Myocyte (in vitro differentiated cells): ENCODE measurements at regions not wholly inside any gene's neighbourhood (a gene's known extent, or its start where the extent isn't known, plus 50 kb on each side); places are given as distances from the start of the nearest gene placed in this dataset.
"Not testable (repeated sequence)": the region's sequence is repeated elsewhere in the genome, so short reads cannot be mapped to it uniquely, and the experiment has no call there.

ENCODE experiments used
- DNase-seq: peaks from one replicate; pipeline ENCODE4 v3.0.0-alpha.2; 2012; ENCODE audit warnings: low read depth

DNA sequence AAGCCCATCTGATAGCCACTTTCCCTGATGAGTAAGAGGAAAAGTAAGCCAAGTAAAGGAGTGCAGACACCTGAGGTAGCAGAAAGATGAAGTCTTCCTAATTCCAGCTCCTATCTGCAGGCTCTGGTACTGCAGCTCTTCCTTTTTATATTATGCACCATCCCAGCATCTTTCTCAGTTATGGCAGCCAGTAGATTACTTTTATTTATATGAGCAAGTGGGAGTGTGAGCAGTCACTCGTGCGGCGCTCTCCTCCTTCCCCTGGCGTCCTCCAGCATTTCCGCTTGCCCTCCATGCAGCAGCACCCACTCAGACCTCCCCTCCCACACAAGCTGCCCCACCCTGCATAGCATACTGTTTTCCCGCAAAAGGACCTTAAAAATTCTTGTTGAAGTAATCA lies 465.9 kb upstream of the DPPA4 start:
- no peak for DNase-seq

DNA sequence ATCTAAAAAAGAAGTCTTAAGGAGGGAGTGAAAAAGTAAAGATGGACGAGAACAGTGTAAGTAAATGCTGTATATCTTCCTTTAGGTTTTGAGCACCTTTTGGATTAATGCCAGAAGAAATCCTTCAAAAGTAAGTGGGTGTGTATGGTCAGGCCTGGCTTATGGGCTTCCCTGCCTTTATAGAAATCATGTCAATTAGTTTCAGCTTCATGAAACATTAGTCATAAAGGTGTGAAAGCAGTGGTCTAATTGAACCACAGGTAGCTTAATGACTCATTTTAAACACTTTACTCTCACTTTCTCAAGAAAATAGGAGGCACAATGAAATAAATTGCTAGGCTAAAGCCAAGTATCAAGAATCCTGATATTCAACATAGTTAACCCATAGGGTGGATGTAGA lies 467.4 kb upstream of the DPPA4 start:
- no peak for DNase-seq

- peak; percentile 9 for DNase-seq
Measured at GRCh38 chr3:109806929-109807328, 469.6 kb upstream of the DPPA4 start.

GRCh38 chr3:109809513-109809912 lies 472.2 kb upstream of the DPPA4 start:
- DNase-seq = no peak

GRCh38 chr3:109818081-109818480 lies 480.7 kb upstream of the DPPA4 start:
- DNase-seq = no peak

DNA sequence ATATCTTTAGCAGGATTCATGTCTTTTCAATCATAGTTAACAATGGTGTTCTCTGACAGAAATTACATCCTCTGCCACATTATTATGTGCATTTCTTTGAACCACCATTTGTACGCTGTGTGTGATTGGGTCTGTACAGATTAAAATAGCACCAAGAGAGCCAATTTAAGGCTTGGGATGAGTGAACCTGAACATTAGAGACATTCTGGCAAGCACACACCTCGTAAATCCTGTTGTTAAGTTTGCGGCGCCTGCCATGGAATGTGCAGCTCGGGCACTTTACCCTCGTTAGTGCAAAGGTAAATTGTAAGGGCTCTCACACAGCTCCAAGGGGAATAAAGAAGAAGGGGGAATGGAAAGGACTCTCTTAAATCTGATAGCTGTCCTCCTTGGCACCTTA lies 482.4 kb upstream of the DPPA4 start:
- DNase-seq = no peak

DNA sequence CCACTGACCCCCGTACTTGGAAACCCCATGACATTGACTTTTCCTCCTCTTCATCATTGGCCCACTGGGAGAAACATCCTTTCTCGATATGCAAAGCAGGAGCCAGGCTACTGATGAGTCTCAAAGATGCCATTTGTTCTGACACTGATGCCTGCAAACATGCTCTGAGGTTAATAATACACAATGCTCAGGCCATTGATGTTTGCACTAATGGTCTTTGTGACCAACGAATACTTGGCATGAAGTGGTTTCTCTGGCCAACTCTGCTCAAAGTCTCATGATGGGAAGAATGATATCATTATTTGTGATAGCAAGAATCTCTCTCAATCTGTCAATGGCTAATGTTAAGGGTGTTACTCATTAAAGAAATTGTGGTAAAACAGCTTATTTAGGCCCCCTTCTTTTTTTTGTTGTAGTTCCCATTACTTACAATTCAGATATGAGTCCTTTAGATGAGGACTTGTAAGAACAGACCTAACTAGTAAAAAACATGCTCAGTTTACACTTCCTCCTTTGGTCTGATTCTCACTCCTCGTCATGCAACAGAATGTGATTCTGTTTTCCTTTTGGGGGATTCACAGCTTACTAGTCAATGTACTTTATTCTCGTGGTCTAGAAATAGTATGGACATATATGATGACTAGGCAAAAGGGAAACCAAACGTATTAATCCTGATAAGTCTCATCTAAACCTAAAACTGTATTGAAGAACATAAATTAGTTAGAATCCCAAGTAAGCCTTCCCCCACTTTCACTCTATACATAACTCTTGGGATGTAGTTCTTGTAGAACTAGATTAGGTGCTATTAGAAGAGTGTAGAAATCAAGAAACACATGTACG lies 488.8 kb upstream of the DPPA4 start:
- no peak for DNase-seq

- DNase-seq = no peak
Measured at GRCh38 chr3:109831403-109831802, 494.1 kb upstream of the DPPA4 start.

DNA sequence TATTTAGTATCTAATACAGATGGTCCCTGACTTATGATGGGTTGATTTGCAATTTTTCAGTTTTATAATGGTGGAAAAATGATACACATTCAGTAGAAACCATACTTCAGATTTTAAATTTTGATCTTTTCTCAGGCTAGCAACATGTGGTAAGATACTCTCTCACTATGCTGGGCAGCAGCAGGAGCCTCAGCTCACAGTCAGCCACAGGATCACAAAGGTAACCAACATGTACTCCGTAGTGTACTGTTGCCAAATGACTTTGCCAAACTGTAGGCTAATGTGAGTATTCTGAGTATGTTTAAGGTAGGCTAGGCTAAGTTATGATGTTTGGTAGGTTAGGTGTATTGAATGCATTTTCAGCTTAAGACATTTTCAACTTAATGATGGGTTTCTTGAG lies 498.6 kb upstream of the DPPA4 start:
- no peak for DNase-seq

- DNase-seq = no peak
Measured at GRCh38 chr3:109851854-109852253, 514.5 kb upstream of the DPPA4 start.

GRCh38 chr3:109852283-109852682 lies 514.9 kb upstream of the DPPA4 start:
- no peak for DNase-seq

DNA sequence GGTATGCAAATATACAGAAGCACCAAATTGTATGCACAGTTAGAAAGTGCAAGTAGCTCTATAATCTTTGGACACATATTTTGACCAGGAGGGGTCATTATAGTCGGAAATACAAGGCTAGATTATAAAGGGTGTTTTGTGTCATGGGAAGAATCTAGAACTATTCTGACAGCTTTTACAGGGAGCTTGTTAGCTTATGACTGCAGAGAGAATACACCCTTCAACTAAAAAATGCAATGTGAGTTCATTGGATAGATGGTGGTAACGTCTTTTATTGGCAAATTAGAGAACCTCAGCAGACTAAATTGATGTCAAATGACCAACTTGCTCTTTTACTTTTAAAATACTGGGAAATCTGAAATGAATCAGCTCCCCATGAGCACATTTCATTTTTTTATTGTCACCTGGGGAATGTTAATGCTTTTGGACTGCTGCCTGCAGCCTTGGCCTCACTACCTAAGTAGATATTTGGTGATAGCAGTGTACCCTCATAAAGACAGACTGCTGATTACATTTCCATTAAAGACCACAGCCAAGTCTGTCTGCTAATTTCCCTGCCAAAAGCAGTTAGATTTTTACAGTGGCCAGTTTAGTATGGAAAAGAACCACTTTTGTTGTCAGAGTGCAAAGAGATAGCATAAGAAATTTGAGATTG lies 515.9 kb upstream of the DPPA4 start:
- no peak for DNase-seq

DNA sequence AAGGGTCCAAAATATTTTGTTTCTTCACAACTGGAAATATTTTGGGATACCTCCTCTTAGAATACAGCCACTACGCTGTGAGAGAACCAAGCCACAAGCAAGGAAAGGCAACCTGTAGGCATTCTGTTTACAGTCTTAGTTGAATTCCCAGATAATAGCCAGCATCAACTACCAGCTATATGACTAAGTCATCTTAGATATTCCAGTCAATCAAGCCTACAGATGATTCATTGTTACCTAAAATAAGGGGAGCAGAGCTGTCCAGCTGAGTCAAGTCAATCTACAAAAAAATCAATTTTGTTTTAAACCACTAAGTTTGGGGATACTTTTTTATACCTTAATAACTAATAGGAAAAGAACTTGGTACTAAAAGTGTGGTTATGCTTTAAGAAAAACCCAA lies 526.4 kb upstream of the DPPA4 start:
- no peak for DNase-seq

GRCh38 chr3:109864452-109864851 lies 527.1 kb upstream of the DPPA4 start:
- no peak for DNase-seq

DNA sequence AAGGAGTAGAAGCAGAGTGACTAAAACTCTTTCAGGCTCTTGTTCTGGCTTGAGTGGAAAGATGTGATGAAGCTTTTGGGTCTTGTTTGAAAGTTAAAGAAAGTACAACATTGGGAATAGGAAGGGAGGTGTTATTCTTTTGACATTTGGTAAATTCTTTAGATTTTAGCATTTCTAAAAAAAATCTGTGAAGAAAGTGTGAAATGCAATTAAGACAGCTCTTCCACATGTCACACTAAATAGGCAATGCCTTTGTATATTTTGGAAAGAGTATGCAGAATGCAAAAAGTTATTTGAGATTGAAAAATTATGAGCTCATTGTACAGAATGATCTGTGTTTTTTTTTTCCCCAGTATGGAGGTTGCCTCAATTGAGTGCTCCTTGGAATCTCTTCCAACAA lies 532.2 kb upstream of the DPPA4 start:
- DNase-seq = no peak

GRCh38 chr3:109874896-109875708 lies 537.8 kb upstream of the DPPA4 start:
- DNase-seq = peak; percentile 8

DNA sequence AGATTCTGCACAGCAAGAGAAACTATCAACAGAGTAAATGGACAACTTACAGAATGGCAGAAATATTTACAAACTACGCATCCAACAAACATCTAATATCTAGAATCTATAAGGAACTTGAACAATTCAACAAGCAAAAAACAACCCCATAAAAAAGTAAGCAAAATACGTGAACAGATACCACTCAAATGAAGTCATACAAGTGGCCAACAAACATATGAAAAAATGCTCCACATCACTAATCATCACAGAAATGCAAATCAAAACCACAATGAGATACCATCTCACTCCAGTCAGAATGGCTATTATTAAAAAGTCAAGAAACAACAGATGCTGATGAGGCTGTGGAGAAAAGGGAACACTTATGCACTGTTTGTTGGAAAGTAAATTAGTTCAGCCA lies 540.3 kb upstream of the DPPA4 start:
- not testable (repeated sequence) for DNase-seq

DNA sequence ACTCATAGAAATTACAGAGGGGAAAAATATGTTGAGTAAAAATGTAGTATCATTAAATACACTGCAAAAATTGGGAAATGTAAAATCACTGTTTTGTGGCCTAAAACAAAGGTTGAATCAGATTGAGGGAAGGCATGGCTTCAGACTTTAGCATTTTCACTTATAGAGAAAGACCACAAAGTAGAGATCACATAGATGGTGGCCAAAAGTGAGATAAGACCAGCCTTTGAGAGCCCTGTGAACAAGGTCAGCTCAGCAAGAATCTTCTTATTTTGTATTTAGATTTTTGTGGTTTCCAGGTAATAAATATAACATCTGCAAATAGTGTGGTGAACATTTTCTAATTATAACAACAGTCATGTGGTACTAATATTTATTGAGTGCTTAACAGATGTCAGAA lies 544.8 kb upstream of the DPPA4 start:
- no peak for DNase-seq

GRCh38 chr3:109887293-109887692 lies 549.9 kb upstream of the DPPA4 start:
- no peak for DNase-seq

DNA sequence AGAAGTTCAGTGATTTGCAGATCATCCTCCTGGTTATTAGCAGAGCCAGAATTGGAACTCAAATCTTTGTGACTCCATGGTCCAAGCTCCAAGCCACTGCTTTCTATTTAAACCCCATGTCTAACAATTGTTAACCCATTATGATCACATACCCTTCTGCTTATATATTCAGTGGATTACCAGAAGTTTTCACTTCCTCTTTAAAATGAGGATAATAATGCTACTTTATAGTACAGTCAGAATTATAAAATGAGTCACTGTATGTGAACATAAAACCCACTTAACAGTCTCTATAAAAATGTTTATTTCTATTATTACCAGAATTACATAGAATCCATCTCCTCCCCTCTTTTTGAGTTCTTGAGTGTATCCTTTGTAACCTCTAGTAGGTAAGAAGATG lies 550.7 kb upstream of the DPPA4 start:
- DNase-seq = no peak

DNA sequence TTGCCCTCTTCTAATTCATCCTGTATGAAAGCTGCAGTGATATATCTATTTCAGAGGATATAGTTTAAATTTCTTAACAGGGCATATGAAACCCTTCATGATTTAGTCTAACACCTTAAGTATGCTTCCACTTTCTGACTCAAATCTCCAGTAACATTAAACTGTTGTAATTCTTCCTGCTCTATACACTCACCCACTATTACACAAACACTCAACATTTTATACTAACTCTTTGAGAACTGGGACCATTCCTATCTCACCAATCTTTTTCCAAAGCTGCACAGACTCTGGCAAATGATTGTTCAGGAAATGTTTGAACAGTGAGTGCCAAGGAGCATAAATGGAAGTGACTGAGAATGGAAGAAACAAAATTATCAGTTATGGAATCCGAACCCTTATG lies 560.4 kb upstream of the DPPA4 start:
- no peak for DNase-seq

GRCh38 chr3:109899925-109900324 lies 562.6 kb upstream of the DPPA4 start:
- DNase-seq = no peak
